Stomach (tissue), 8 donors: ENCODE measurements at regions not wholly inside any gene's neighbourhood (a gene's known extent, or its start where the extent isn't known, plus 50 kb on each side); places are given as distances from the start of the nearest gene placed in this dataset.

Experiments
- DNase-seq, 2 donors: peaks; one replicate each; pipeline versions ENCODE4 v3.0.0 to v3.0.0-alpha.2; 2013 to 2019
- H3K27ac ChIP-seq, 5 donors: fragments of 200-600 bp in 4 of 5; sonication (generic) in 4 of 5; one replicate each; pipeline ENCODE4 v1.5.1; 2013 to 2019; ENCODE audit warnings: mild to moderate bottlenecking in 1 of 5, moderate library complexity in 1 of 5
- H3K27me3 ChIP-seq, 3 donors: fragments of 200-600 bp; sonication (generic); one replicate each; pipeline ENCODE4 v1.5.1; 2017 to 2019; ENCODE audit warnings: mixed run types in 1 of 3
- H3K36me3 ChIP-seq, 4 donors: fragments of 200-600 bp; sonication (generic); 1 replicate in 3 of 4; 2 replicates in 1 of 4; pipeline ENCODE4 v1.5.1; 2016 to 2019
- H3K4me1 ChIP-seq, 4 donors: fragments of 200-600 bp; sonication (generic); one replicate each; pipeline ENCODE4 v1.5.1; 2016 to 2019
- H3K4me3 ChIP-seq, 4 donors: fragments of 200-600 bp; sonication (generic) in 3 of 4; one replicate each; pipeline ENCODE4 v1.5.1; 2016 to 2019; ENCODE audit warnings: mild to moderate bottlenecking in 1 of 4
- H3K9me3 ChIP-seq, 4 donors: fragments of 200-600 bp; sonication (generic); one replicate each; pipeline ENCODE4 v1.5.1; 2016 to 2019
- EP300 ChIP-seq: sonication (generic); formaldehyde crosslinking; IDR thresholded peaks from one replicate; pipeline ENCODE4 v1.6.1; 2017; ENCODE audit warnings: antibody characterized with exemption
- POLR2A ChIP-seq, 4 donors: fragments of 450-650 bp; IDR thresholded peaks; one replicate each; pipeline ENCODE4 v1.6.1; 2016; ENCODE audit warnings: antibody characterized with exemption in 4 of 4, control low read depth in 2 of 4, mild to moderate bottlenecking in 1 of 4, moderate library complexity in 1 of 4
- POLR2AphosphoS5 ChIP-seq, 3 donors: sonication (generic); formaldehyde crosslinking; IDR thresholded peaks; one replicate each; pipeline ENCODE4 v1.6.1; 2016; ENCODE audit warnings: antibody characterized with exemption in 3 of 3
- WGBS, 5 donors: extraction: QIAGEN DNeasy Blood & Tissue Kit in 3 of 5; methylation state at CpG; one replicate each; pipeline versions ENCODE4 v1.1.5 to v1.1.7; 2013 to 2018; 5-methylcytosine and 5-hydroxymethylcytosine counted together
- intact Hi-C: fragments of 100-400 bp; cut with DNase I; formaldehyde crosslinking; loops from one replicate; pipeline ENCODE4 v1.15.1; 2023; ENCODE audit warnings: low total_unique reads
- TF ChIP-seq, protein P1 (sequence below), 7 experiments: fragments of 450-650 bp in 4 of 7; fragments of 200-600 bp in 3 of 7; sonication (generic) in 3 of 7; IDR thresholded peaks; one replicate each; pipeline ENCODE4 v1.5.1; 2016 to 2019; ENCODE audit warnings: antibody characterized with exemption in 7 of 7, control low read depth in 2 of 7, mild to moderate bottlenecking in 1 of 7
- donor health status: healthy with polysubstance abuse.
- donor health status: Bipolar disorder and iron deficiency.
- donor health status: healthy.

DNA sequence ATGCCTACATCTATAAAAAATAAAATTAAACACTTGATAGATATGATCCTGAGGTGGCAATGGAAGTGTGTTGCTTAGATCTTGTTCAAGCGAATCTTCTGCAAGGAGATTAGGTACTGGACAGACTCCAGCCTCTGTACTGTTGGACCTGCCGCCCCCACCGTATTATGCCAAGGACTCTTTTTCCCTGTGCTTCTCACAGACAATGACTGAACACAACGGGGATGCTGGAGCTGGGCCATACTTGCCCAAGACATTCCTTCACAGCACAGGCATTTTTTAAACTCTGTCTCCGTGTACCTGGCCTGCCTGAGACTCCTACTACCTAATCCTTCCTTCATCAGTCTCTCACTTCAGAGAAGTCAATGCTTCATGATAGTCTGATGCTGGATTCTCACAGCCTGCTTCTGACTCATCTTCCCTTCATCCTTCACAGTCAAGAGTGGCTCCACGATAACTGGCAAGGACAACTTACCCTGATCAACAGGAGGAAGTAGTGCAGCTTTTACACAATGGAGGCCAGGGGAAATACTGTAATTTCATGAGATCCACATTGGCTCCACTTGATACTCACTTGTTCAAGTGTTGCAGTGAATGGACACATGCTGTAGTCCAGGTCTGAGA lies 754.6 kb upstream of the AGA start:
- intact Hi-C loops, result no loop called here
- DNase-seq, result no peak
- TF ChIP-seq EP300 (no peak), POLR2AphosphoS5 (IDR thresholded peaks at IDR 0.05) (no peak), POLR2A (IDR thresholded peaks at IDR 0.05) (no peak)
- TF ChIP-seq, protein P1, sequence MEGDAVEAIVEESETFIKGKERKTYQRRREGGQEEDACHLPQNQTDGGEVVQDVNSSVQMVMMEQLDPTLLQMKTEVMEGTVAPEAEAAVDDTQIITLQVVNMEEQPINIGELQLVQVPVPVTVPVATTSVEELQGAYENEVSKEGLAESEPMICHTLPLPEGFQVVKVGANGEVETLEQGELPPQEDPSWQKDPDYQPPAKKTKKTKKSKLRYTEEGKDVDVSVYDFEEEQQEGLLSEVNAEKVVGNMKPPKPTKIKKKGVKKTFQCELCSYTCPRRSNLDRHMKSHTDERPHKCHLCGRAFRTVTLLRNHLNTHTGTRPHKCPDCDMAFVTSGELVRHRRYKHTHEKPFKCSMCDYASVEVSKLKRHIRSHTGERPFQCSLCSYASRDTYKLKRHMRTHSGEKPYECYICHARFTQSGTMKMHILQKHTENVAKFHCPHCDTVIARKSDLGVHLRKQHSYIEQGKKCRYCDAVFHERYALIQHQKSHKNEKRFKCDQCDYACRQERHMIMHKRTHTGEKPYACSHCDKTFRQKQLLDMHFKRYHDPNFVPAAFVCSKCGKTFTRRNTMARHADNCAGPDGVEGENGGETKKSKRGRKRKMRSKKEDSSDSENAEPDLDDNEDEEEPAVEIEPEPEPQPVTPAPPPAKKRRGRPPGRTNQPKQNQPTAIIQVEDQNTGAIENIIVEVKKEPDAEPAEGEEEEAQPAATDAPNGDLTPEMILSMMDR (IDR thresholded peaks at IDR 0.05), result no peak

GRCh38 chr4:178198691-178199090 lies 756.5 kb upstream of the AGA start:
- Histone ChIP-seq H3K27me3 (no peaks in the 10 kb centered on the region), H3K4me3 (no peak overlapping the region), H3K36me3 (no peaks in the 10 kb centered on the region), H3K4me1 (no peaks in the 10 kb centered on the region), H3K9me3 (no peaks in the 10 kb centered on the region), H3K27ac (no peak overlapping the region)
- intact Hi-C loops, result no loop called here
- TF ChIP-seq POLR2A (IDR thresholded peaks at IDR 0.05) (no peak), EP300 (no peak), POLR2AphosphoS5 (IDR thresholded peaks at IDR 0.05) (no peak)
- TF ChIP-seq, protein P1 (IDR thresholded peaks at IDR 0.05), result no peak
- no peak for DNase-seq

More for the DNA sequence above, 754.6 kb upstream of the AGA start:
- Histone ChIP-seq H3K4me1 (no peaks in the 10 kb centered on the region), H3K9me3 (no peaks in the 10 kb centered on the region), H3K27me3 (no peaks in the 10 kb centered on the region), H3K36me3 (no peaks in the 10 kb centered on the region), H3K4me3 (no peak overlapping the region), H3K27ac (no peak overlapping the region)
- 78 to 89% (median 82%) methylated on average over 6 of the region's 6 CpGs for WGBS, 5 donors

- DNase-seq, result no peak
- H3K4me1 ChIP-seq, result no peaks in the 10 kb centered on the region
- intact Hi-C loops, result no loop called here
- no peak overlapping the region for H3K27ac ChIP-seq
- TF ChIP-seq EP300 (no peak), POLR2AphosphoS5 (IDR thresholded peaks at IDR 0.05) (no peak), POLR2A (IDR thresholded peaks at IDR 0.05) (no peak)
- TF ChIP-seq, protein P1 (IDR thresholded peaks at IDR 0.05), result no peak
- no peaks in the 10 kb centered on the region for H3K36me3 ChIP-seq
- no peaks in the 10 kb centered on the region for H3K27me3 ChIP-seq
- WGBS, 5 donors, result 63 to 86% (median 80%) methylated on average over 1 of the region's 1 CpG
- H3K4me3 ChIP-seq, result no peak overlapping the region
- peaks cover 0 to 7% (median 3%) of the 10 kb centered on the region in 4 donors for H3K9me3 ChIP-seq
These were observed 760.2 kb upstream of the AGA start for GRCh38 chr4:178202422-178202821.

DNA sequence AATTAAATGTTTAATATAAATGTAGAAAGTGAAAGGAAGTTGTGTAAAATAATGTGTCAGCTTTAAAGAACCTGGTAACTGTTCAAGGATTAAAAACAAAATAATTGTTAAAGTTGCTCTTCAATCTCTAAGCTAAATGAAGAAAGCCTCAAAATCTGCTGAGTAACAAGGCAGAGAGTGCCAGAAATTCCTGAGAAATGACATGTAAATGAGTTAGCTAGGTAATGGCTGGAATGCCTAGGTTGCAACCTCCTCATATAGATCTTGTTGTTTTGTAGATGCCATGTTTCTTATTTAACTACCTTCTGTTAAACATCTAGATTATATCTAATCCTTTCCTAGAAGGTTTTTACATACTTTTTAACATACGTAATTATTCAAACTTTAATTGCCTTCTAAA lies 763.6 kb upstream of the AGA start:
- Histone ChIP-seq H3K4me3 (no peak overlapping the region), H3K27me3 (no peaks in the 10 kb centered on the region), H3K27ac (no peak overlapping the region), H3K36me3 (no peaks in the 10 kb centered on the region), H3K9me3 (peaks cover 0 to 13% (median 3%) of the 10 kb centered on the region in 4 donors), H3K4me1 (no peaks in the 10 kb centered on the region)
- 77 to 92% (median 90%) methylated on average over 1 of the region's 1 CpG for WGBS, 5 donors
- intact Hi-C loops, result no loop called here
- DNase-seq, result no peak
- TF ChIP-seq POLR2A (IDR thresholded peaks at IDR 0.05) (no peak), POLR2AphosphoS5 (IDR thresholded peaks at IDR 0.05) (no peak), EP300 (no peak)
- TF ChIP-seq, protein P1 (IDR thresholded peaks at IDR 0.05), result no peak
